SK-N-SH (cell line): ENCODE measurements at regions not wholly inside any gene's neighbourhood (a gene's known extent, or its start where the extent isn't known, plus 50 kb on each side); places are given as distances from the start of the nearest gene placed in this dataset.

Source experiments
- CHD2 ChIP-seq: fragments of 150-350 bp; IDR thresholded peaks from 2 replicates; pipeline ENCODE4 v1.6.1; 2018; ENCODE audit warnings: low read length; ENCODE audit not compliant: partially characterized antibody
- ELF1 ChIP-seq: IDR thresholded peaks from 2 replicates; pipeline ENCODE4 v1.4.0; 2012
- EP300 ChIP-seq, 2 experiments: IDR thresholded peaks; 2 replicates each; pipeline versions ENCODE4 v1.4.0 to v1.6.1; 2012; ENCODE audit warnings: borderline replicate concordance in 1 of 2, low read depth in 1 of 2, low read length in 1 of 2
- FOXM1 ChIP-seq: IDR thresholded peaks from 2 replicates; pipeline ENCODE4 v1.4.0; 2012; ENCODE audit warnings: low read depth, mild to moderate bottlenecking
- GABPA ChIP-seq: IDR thresholded peaks from 2 replicates; pipeline ENCODE4 v1.4.0; 2012; ENCODE audit warnings: low read depth, mild to moderate bottlenecking
- GATA2 ChIP-seq: sonication (generic); formaldehyde crosslinking; IDR thresholded peaks from 2 replicates; pipeline ENCODE4 v1.5.0; 2020; ENCODE audit warnings: mild to moderate bottlenecking, missing genetic modification reagents
- NFIC ChIP-seq: IDR thresholded peaks from 2 replicates; pipeline ENCODE4 v1.4.0; 2012; ENCODE audit warnings: borderline replicate concordance
- POLR2AphosphoS5 ChIP-seq: IDR thresholded peaks from 2 replicates; pipeline ENCODE4 v1.6.1; 2012; ENCODE audit warnings: low read depth, low read length
- SIN3A ChIP-seq: IDR thresholded peaks from 2 replicates; pipeline ENCODE4 v1.6.1; 2012; ENCODE audit warnings: low read depth, mild to moderate bottlenecking, low read length, moderate library complexity, borderline replicate concordance
- TAF1 ChIP-seq: IDR thresholded peaks from 2 replicates; pipeline ENCODE4 v1.6.1; 2012; ENCODE audit warnings: low read depth, mild to moderate bottlenecking, low read length, moderate library complexity, borderline replicate concordance
- YY1 ChIP-seq: IDR thresholded peaks from 2 replicates; pipeline ENCODE4 v1.4.0; 2012; ENCODE audit warnings: low read depth, mild to moderate bottlenecking
- TF ChIP-seq, protein P1 (sequence below): fragments of 200-600 bp; sonication (generic); IDR thresholded peaks from 2 replicates; pipeline ENCODE4 v1.6.1; 2017; ENCODE audit warnings: antibody characterized with exemption, mild to moderate bottlenecking, moderate library complexity
- TF ChIP-seq, protein P2 (sequence below): IDR thresholded peaks from 2 replicates; pipeline ENCODE4 v1.6.1; 2012; ENCODE audit warnings: mild to moderate bottlenecking, low read depth, low read length, moderate library complexity
- TF ChIP-seq, protein P3 (sequence below): IDR thresholded peaks from 2 replicates; pipeline ENCODE4 v1.4.0; 2012; ENCODE audit warnings: low read depth

DNA sequence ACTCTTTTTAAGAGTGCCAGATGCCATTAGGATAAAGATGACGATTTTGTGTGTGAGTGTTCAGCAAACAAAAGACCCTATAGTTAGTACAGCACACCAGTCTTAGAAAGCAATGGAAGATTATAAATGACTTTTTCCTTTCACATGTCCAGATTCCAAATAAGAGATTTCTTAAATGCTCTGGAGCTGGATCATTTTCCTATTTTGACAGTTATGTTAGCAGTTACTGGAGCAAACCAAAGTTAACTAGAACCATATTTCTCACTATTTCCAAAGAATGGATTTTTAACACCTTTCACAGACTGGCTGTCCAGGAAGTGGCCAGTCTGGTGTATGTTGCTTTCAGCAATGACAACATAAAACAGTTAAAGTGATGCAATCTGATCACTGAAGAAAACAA lies 905.8 kb upstream of the ADGRL2 start:
- TF ChIP-seq TAF1 (no peak), NFIC (no peak), YY1 (no peak), EP300 (IDR thresholded peaks at IDR 0.05; ENCODE audit: borderline replicate concordance in 1 of 2, low read depth in 1 of 2, low read length in 1 of 2) (no peak), ELF1 (no peak), POLR2AphosphoS5 (no peak), GABPA (no peak), SIN3A (no peak), CHD2 (no peak), FOXM1 (no peak), GATA2 (CRISPR knock-in tag) (no peak)
- TF ChIP-seq, protein P1, sequence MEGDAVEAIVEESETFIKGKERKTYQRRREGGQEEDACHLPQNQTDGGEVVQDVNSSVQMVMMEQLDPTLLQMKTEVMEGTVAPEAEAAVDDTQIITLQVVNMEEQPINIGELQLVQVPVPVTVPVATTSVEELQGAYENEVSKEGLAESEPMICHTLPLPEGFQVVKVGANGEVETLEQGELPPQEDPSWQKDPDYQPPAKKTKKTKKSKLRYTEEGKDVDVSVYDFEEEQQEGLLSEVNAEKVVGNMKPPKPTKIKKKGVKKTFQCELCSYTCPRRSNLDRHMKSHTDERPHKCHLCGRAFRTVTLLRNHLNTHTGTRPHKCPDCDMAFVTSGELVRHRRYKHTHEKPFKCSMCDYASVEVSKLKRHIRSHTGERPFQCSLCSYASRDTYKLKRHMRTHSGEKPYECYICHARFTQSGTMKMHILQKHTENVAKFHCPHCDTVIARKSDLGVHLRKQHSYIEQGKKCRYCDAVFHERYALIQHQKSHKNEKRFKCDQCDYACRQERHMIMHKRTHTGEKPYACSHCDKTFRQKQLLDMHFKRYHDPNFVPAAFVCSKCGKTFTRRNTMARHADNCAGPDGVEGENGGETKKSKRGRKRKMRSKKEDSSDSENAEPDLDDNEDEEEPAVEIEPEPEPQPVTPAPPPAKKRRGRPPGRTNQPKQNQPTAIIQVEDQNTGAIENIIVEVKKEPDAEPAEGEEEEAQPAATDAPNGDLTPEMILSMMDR, result no peak
- TF ChIP-seq, protein P2, sequence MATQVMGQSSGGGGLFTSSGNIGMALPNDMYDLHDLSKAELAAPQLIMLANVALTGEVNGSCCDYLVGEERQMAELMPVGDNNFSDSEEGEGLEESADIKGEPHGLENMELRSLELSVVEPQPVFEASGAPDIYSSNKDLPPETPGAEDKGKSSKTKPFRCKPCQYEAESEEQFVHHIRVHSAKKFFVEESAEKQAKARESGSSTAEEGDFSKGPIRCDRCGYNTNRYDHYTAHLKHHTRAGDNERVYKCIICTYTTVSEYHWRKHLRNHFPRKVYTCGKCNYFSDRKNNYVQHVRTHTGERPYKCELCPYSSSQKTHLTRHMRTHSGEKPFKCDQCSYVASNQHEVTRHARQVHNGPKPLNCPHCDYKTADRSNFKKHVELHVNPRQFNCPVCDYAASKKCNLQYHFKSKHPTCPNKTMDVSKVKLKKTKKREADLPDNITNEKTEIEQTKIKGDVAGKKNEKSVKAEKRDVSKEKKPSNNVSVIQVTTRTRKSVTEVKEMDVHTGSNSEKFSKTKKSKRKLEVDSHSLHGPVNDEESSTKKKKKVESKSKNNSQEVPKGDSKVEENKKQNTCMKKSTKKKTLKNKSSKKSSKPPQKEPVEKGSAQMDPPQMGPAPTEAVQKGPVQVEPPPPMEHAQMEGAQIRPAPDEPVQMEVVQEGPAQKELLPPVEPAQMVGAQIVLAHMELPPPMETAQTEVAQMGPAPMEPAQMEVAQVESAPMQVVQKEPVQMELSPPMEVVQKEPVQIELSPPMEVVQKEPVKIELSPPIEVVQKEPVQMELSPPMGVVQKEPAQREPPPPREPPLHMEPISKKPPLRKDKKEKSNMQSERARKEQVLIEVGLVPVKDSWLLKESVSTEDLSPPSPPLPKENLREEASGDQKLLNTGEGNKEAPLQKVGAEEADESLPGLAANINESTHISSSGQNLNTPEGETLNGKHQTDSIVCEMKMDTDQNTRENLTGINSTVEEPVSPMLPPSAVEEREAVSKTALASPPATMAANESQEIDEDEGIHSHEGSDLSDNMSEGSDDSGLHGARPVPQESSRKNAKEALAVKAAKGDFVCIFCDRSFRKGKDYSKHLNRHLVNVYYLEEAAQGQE, result no peak
- TF ChIP-seq, protein P3, sequence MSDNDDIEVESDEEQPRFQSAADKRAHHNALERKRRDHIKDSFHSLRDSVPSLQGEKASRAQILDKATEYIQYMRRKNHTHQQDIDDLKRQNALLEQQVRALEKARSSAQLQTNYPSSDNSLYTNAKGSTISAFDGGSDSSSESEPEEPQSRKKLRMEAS, result no peak
